ENCODE measurements at regions not wholly inside any gene's neighbourhood (a gene's known extent, or its start where the extent isn't known, plus 50 kb on each side); places are given as distances from the start of the nearest gene placed in this dataset.
"Not testable (repeated sequence)": the region's sequence is repeated elsewhere in the genome, so short reads cannot be mapped to it uniquely, and the experiment has no call there.

GRCh38 chr3:164003016-164003415 is 1075.3 kb downstream of the SI start:
- TF ChIP-seq, protein P1, sequence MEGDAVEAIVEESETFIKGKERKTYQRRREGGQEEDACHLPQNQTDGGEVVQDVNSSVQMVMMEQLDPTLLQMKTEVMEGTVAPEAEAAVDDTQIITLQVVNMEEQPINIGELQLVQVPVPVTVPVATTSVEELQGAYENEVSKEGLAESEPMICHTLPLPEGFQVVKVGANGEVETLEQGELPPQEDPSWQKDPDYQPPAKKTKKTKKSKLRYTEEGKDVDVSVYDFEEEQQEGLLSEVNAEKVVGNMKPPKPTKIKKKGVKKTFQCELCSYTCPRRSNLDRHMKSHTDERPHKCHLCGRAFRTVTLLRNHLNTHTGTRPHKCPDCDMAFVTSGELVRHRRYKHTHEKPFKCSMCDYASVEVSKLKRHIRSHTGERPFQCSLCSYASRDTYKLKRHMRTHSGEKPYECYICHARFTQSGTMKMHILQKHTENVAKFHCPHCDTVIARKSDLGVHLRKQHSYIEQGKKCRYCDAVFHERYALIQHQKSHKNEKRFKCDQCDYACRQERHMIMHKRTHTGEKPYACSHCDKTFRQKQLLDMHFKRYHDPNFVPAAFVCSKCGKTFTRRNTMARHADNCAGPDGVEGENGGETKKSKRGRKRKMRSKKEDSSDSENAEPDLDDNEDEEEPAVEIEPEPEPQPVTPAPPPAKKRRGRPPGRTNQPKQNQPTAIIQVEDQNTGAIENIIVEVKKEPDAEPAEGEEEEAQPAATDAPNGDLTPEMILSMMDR (conservative IDR thresholded peaks at IDR 0.05 in 1 of 2, IDR thresholded peaks at IDR 0.05 in 1 of 2; ENCODE audit: low read depth in 1 of 2, low read length in 2 of 2) = not testable (repeated sequence)
- TF ChIP-seq EZH2 (IDR thresholded peaks at IDR 0.05; ENCODE audit: low read length, missing control alignments) = not testable (repeated sequence)
